Activated CD4-positive, alpha-beta T cell treated with anti-CD3 and anti-CD28 coated beads, Interleukin-2, Interleukin-4, amounts not matched to agents 100 ng/mL and 50 ng/mL, durations not matched to agents 16 hours and 8 hours (primary cell): ENCODE measurements at regions not wholly inside any gene's neighbourhood (a gene's known extent, or its start where the extent isn't known, plus 50 kb on each side); places are given as distances from the start of the nearest gene placed in this dataset.
"Not testable (repeated sequence)": the region's sequence is repeated elsewhere in the genome, so short reads cannot be mapped to it uniquely, and the experiment has no call there.

Experiments used
- DNase-seq: peaks from one replicate; pipeline ENCODE4 v3.0.0-alpha.2; 2020; ENCODE audit warnings: low spot score

- DNase-seq = not testable (repeated sequence)
These were observed 268.3 kb upstream of the ATXN7L3B start for GRCh38 chr12:74269355-74269754.

GRCh38 chr12:74280156-74280655 lies 257.4 kb upstream of the ATXN7L3B start:
- no peak for DNase-seq

- DNase-seq = not testable (repeated sequence)
These were observed 256.0 kb upstream of the ATXN7L3B start for GRCh38 chr12:74281401-74282180.

GRCh38 chr12:74283646-74284045 lies 254.0 kb upstream of the ATXN7L3B start:
- DNase-seq = no peak

- DNase-seq = no peak
These were observed 251.9 kb upstream of the ATXN7L3B start for GRCh38 chr12:74285773-74286172.

- no peak for DNase-seq
These were observed 251.4 kb upstream of the ATXN7L3B start for GRCh38 chr12:74286254-74286653.

- DNase-seq = no peak
These were observed 245.1 kb upstream of the ATXN7L3B start for GRCh38 chr12:74292351-74293194.

GRCh38 chr12:74293689-74294131 lies 243.9 kb upstream of the ATXN7L3B start:
- DNase-seq = no peak

- peak; percentile 6 for DNase-seq
These were observed 220.5 kb upstream of the ATXN7L3B start for GRCh38 chr12:74317078-74317601.

GRCh38 chr12:74317741-74318140 lies 219.9 kb upstream of the ATXN7L3B start:
- DNase-seq = no peak

GRCh38 chr12:74319886-74320285 lies 217.7 kb upstream of the ATXN7L3B start:
- no peak for DNase-seq

- DNase-seq = no peak
These were observed 216.3 kb upstream of the ATXN7L3B start for GRCh38 chr12:74321381-74321780.

GRCh38 chr12:74322792-74323191 lies 214.8 kb upstream of the ATXN7L3B start:
- DNase-seq = no peak

- DNase-seq = no peak
These were observed 209.0 kb upstream of the ATXN7L3B start for GRCh38 chr12:74328623-74329022.

- DNase-seq = no peak
These were observed 202.9 kb upstream of the ATXN7L3B start for GRCh38 chr12:74334780-74335179.

GRCh38 chr12:74337951-74338350 lies 199.7 kb upstream of the ATXN7L3B start:
- DNase-seq = no peak

GRCh38 chr12:74339211-74339610 lies 198.4 kb upstream of the ATXN7L3B start:
- no peak for DNase-seq

- DNase-seq = no peak
These were observed 187.7 kb upstream of the ATXN7L3B start for GRCh38 chr12:74349925-74350324.

- peak; percentile 36 for DNase-seq
These were observed 172.3 kb upstream of the ATXN7L3B start for GRCh38 chr12:74365178-74365964.

- DNase-seq = no peak
These were observed 166.9 kb upstream of the ATXN7L3B start for GRCh38 chr12:74370608-74371216.

GRCh38 chr12:74379114-74379513 lies 158.5 kb upstream of the ATXN7L3B start:
- DNase-seq = no peak
